ENCODE measurements at regions not wholly inside any gene's neighbourhood (a gene's known extent, or its start where the extent isn't known, plus 50 kb on each side); places are given as distances from the start of the nearest gene placed in this dataset.

- DNase-seq: no peak
Observed at GRCh38 chr4:123955167-123955800, 558.7 kb downstream of the SPRY1 start.

DNA sequence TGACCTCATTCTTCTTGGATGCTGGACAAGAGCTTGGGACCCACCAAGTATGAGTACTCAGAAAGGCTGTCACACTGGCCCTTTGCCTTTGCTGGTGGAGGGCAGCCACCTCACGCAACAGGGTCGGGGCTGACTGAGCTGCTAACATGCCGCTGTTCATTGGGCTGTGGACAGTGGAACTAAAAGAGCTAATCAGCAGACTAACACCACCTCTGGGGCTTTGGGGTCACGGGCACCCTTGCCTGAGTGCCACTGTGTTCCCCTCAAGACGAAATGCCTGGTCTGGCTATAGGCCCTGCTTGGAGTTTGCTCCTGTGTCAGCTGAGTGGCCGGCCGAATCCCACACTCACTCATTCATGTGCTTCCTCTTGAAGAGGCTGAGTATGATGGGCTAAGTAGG is 559.6 kb downstream of the SPRY1 start:
- no peak for DNase-seq

DNA sequence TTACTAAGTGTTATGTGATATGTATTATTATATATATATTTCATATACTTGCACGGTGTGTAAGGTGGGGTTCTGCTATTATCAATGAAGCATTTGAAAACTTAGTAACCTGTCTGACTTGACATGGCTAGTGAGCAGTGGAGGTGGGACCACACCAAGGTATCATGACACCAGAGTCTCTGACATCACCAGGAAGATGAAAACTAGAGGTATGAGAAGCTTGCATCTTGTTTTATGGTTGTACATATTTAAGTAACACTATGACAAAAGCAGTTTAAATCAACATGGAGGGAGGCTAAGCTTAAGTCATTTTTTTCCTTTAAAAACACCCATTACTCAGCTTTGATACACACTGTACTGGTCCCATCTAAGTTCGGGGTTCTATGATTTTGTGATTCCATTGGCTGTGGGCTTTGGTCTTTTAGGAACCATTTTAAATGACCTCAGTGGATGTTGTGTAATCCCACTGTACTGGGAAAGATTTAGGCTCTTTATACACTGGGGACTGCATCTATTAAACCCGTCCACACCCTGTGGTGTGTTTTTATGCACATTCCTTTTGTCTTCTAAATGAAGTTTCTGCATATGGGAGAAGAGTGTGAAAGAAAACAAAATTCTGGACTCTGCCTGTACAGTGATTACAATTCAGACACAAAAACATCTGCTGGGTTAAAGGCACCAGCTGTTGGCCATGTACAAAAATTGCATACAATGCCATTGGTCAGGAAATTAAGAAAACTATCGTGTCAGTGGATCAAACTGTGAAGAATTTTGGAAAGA is 570.6 kb downstream of the SPRY1 start:
- DNase-seq: no peak

GRCh38 chr4:123972031-123972430 is 575.4 kb downstream of the SPRY1 start:
- DNase-seq: no peak

DNA sequence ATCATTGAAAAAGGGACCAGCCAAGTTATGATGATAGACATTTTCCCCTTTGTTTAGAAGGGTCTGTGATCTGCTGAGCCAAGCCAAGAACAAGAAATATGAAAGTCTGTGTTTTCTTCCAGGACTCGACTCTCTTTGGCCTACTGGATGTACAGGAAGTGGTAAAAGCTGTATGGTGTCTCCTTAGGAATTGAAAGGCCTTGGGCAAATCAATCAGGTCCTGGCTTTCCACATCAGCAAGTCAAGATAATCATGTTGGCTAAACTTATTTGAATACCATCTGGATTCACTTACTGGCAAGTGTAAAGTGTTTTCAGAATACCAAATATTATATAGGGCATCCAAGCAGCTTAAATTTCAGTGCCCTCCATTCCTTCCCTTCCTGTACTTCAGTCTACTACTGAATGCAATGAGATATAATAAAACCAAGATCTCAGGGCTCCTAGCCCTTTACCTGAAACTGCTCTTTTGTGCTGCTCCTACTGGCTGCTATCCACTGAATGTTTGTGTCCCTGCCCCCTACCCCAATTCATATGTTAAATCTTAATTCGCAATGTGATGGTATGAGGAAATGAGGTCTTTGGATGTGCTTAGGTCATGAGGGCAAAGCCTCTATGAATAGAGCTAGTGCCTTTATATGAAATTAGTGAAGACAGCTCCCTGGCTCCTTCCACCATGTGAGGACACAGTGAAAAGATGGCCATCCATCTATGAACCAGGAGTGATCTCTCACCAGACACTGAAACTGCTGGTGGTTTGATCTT is 578.0 kb downstream of the SPRY1 start:
- no peak for DNase-seq

DNA sequence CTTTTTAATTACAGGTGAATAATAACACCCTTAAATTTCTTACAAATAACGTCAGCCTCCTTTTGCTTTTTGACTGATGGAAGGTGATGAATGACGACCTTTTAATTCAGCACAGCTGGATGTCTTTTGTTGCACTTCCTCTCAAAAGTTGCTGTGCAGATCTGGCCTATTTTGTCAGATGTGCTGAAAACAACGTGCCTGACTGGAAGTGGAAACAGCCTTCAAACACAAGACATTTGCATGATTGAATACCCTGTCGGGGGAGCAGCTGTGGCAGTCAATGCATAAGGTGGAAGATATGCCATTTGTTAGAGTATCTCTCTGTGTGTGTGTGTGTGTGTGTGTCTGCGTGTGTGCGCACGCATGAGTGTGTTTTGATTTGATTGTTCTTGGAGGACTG is 579.7 kb downstream of the SPRY1 start:
- DNase-seq: no peak

DNA sequence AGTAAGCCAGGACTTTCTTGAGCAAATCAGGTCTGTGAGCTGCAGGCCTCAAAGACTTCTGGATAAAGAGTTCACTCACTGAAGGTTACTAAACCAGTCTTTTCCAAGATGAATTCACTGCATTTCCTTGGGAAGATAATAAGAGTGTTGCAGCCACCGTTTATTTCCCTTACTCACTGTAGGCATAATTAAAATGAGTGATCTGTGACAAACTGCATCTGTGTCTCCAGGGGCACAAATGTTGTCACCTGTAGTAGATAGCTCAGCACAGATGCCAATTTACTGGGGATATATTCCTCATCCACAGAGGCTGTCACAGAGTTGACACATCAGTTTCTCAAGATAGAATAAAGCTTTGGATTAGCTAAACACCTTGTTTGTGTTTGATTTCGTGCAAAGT is 580.2 kb downstream of the SPRY1 start:
- DNase-seq: no peak

DNA sequence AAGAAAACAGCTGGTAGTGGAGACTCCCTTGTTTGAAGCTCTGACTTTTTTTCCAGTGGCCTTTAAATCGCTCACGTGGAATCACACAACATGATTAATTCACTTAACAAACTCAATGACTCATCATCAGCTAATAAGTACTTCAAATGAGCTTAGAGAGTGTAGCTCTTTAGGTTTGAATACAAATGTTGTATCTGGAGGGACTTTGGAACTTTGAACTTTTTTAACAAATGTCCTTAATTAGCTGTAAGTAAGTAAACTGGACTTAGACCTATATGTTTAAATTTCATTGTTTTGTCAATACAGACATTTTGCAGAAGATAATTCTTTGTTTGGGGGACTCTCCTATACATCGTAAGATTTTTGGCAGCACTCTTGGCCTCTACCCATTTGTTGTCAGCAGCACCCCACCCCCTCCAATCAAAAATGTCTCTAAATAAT is 581.1 kb downstream of the SPRY1 start:
- no peak for DNase-seq

GRCh38 chr4:123978637-123979036 is 582.0 kb downstream of the SPRY1 start:
- DNase-seq: no peak

GRCh38 chr4:123980736-123981300 is 584.2 kb downstream of the SPRY1 start:
- DNase-seq: no peak

DNA sequence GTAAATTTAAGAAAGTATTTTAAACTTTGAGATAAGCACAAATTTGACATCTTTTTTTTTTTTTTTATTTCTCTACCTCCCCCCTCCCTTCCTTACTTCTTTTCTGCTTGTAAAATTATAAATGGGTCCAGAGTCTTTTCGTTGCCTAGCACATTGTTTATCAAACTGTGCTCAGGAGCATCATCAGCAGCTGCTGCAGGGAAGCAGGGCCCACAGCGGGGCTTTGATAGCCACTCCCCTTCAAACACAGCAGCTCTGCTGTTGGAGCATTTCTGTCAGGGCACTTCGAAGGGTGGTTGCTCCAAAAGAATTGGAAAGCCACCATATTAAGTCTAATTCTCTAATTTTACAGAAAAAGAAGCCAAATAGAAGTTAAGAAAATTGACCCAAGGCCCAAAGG is 588.3 kb downstream of the SPRY1 start:
- DNase-seq: no peak

DNA sequence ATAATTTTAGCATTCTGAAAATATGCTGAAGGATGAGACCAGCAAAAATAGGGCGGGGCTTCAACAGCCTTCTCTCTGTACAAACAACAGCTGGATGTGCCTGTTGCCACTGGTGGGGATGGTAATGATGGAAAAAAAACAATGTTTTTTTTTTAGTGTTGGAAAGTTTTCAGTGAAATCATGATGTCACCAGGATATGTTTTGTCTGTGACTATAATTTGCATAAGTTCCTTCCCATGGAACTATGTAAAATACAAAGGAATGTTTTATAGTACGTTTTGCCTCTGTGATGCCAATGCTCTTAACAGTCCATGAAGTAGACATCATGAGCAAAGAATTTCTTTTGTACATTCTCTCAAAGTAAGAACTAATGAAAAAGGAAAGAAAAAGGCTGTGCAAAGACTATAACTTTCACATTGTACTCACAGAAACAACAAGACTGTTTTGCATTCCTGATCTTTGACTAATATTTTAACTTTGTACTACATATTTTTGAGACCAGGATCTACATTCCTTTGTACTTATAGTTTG is 589.7 kb downstream of the SPRY1 start:
- no peak for DNase-seq

- no peak for DNase-seq
Observed at GRCh38 chr4:123987408-123987807, 590.8 kb downstream of the SPRY1 start.

DNA sequence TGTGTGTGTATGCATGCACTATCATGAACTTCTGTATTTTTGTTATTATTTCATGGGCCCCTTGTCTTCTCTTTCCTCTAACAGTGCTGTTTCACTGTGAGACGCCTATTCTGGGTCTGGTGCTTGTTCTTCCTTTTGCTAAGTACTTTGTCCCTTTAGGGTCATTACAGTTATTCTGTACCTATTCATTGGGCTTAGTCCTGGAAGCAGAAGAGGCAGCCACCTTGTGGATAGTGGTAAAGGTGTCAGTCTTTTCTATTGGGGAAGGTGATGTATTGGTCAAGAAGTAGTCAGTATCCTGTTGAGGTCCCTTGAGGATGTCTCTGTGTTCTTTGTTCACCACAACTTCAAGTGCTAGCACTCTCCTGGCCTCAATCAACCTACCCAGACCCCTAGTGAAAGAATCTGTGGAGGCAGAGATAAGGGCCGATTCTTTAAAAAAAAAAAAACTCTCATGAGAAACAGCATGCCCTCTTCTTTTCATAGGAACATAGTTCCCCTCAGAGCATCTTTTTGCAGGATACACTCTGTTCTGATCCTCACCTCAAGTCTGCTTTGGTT is 593.8 kb downstream of the SPRY1 start:
- no peak for DNase-seq

DNA sequence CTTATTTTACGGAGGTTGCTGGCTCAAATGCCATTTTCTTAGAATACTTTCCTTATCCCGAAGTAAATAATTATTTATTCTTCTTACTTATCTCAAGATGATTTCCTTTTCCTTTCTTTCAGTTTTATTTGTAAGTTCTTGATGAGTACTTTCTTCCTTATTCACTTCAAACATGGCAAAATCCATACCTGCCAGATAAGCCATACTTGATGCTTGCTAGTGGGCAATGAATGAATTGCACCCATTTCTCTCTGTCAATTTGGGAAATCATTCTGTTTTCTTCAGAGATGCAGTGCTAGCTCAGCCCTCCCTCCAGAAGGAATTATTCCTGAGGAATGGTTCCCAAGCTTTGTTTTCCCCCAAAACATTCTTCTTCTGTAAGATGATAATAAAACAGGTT is 598.3 kb downstream of the SPRY1 start:
- DNase-seq: no peak

DNA sequence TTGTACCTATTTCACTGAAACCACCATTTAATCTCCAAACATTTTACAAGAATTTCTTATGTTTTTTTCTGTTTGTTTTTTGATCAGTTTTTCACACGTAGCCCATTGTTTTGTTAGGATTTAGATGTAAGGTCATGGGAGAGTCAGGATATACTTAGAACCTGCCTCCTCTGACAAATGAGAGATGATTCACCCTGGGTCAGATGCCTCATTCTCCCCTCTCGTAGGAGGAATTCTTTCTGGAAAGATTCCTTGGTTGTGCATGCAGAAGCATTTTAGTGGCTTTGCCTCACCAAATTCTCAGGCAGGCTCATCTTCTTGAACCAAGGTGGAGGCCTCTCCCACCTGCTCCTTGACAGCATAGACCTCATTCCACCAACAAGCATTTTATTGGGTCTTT is 599.3 kb downstream of the SPRY1 start:
- DNase-seq: no peak

- no peak for DNase-seq
Observed at GRCh38 chr4:123996718-123997510, 600.3 kb downstream of the SPRY1 start.

- no peak for DNase-seq
Observed at GRCh38 chr4:123997776-123998449, 601.3 kb downstream of the SPRY1 start.

DNA sequence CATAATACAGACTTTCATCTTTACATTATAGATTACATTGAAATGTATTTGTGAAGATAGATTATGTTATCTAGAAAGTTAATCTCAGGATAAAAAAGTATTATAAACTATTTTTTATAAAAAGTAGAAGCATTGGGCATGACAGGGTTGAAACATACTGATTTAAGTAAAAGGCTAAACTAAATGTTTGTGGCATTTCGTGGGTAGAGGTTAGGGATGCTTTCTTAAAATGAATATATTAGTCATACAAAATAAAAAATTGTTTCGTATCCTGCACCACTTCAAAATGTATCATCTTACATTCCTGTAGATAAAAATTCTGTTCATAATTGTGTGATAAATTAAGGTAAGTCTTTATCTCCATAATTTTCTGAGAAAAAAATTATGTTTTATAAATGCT is 603.6 kb downstream of the SPRY1 start:
- DNase-seq: no peak

DNA sequence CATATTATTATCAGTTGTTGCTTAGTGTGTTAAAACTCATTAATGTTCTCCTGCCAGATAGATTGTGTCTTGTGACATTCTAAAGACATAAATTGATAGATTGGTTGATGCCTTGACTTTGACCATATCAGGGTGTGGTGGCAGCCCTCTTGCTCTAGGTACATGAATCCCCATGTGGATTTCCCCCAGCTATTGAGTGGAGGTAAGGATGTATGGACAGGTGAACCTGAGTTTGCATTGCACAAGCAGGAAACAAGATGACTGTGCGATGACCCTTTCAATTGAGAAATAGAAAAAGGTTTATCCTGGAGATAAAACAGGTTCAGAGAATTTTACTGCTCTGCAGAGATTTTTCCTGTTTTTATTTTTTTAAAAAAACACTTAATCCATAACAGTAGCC is 619.2 kb downstream of the SPRY1 start:
- DNase-seq: no peak

- DNase-seq: no peak
Observed at GRCh38 chr4:124017185-124017785, 620.7 kb downstream of the SPRY1 start.
